ENCODE measurements at regions not wholly inside any gene's neighbourhood (a gene's known extent, or its start where the extent isn't known, plus 50 kb on each side); places are given as distances from the start of the nearest gene placed in this dataset.

DNA sequence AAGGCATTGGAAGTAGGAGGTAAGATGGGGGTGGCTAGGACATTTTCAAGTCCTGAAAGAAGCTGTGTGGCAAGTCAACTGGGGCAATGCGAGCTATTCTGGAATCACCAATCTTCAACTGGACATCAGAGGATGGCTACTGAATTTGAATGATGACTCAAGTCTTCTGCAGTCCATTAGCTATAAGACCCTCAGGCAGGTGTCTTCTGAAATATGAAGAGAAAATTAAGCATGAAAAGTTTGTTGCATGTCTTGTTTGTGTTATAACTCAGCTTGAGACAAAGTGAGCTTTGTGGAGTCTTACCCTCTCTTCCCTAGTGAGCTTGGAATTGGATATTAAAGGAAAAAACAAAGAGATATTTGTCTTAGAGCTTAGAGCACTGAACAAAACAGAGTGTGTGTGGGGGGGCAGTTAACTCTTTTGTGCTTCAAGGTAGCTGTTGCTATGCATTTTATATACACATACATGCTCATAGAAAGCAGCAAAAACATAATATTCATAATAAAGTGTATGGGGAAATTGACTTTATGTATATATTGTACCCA is 979.1 kb downstream of the MCTP2 start (continued):
- TF ChIP-seq, protein P1, sequence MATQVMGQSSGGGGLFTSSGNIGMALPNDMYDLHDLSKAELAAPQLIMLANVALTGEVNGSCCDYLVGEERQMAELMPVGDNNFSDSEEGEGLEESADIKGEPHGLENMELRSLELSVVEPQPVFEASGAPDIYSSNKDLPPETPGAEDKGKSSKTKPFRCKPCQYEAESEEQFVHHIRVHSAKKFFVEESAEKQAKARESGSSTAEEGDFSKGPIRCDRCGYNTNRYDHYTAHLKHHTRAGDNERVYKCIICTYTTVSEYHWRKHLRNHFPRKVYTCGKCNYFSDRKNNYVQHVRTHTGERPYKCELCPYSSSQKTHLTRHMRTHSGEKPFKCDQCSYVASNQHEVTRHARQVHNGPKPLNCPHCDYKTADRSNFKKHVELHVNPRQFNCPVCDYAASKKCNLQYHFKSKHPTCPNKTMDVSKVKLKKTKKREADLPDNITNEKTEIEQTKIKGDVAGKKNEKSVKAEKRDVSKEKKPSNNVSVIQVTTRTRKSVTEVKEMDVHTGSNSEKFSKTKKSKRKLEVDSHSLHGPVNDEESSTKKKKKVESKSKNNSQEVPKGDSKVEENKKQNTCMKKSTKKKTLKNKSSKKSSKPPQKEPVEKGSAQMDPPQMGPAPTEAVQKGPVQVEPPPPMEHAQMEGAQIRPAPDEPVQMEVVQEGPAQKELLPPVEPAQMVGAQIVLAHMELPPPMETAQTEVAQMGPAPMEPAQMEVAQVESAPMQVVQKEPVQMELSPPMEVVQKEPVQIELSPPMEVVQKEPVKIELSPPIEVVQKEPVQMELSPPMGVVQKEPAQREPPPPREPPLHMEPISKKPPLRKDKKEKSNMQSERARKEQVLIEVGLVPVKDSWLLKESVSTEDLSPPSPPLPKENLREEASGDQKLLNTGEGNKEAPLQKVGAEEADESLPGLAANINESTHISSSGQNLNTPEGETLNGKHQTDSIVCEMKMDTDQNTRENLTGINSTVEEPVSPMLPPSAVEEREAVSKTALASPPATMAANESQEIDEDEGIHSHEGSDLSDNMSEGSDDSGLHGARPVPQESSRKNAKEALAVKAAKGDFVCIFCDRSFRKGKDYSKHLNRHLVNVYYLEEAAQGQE (IDR thresholded peaks at IDR 0.05; ENCODE audit: unreplicated experiment) = no peak
- TF ChIP-seq EZH2phosphoT487 (IDR thresholded peaks at IDR 0.05; ENCODE audit: unreplicated experiment) = no peak
- no peak for TF ChIP-seq ZNF331 (CRISPR knock-in tag; IDR thresholded peaks at IDR 0.05; ENCODE audit: low read depth)
- TF ChIP-seq NANOG (IDR thresholded peaks at IDR 0.05; ENCODE audit: borderline replicate concordance) = no peak
- TF ChIP-seq CREB1 (CRISPR knock-in tag; IDR thresholded peaks at IDR 0.05; ENCODE audit: low read depth) = no peak
- TF ChIP-seq, protein P2, sequence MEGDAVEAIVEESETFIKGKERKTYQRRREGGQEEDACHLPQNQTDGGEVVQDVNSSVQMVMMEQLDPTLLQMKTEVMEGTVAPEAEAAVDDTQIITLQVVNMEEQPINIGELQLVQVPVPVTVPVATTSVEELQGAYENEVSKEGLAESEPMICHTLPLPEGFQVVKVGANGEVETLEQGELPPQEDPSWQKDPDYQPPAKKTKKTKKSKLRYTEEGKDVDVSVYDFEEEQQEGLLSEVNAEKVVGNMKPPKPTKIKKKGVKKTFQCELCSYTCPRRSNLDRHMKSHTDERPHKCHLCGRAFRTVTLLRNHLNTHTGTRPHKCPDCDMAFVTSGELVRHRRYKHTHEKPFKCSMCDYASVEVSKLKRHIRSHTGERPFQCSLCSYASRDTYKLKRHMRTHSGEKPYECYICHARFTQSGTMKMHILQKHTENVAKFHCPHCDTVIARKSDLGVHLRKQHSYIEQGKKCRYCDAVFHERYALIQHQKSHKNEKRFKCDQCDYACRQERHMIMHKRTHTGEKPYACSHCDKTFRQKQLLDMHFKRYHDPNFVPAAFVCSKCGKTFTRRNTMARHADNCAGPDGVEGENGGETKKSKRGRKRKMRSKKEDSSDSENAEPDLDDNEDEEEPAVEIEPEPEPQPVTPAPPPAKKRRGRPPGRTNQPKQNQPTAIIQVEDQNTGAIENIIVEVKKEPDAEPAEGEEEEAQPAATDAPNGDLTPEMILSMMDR (conservative IDR thresholded peaks at IDR 0.05; ENCODE audit: low read depth in 2 of 2) = no peak
- TF ChIP-seq STAT1 (IDR thresholded peaks at IDR 0.05; ENCODE audit: unreplicated experiment) = no peak
- no peak for TF ChIP-seq JUNB (IDR thresholded peaks at IDR 0.05; ENCODE audit: unreplicated experiment)
- TF ChIP-seq, protein P3, sequence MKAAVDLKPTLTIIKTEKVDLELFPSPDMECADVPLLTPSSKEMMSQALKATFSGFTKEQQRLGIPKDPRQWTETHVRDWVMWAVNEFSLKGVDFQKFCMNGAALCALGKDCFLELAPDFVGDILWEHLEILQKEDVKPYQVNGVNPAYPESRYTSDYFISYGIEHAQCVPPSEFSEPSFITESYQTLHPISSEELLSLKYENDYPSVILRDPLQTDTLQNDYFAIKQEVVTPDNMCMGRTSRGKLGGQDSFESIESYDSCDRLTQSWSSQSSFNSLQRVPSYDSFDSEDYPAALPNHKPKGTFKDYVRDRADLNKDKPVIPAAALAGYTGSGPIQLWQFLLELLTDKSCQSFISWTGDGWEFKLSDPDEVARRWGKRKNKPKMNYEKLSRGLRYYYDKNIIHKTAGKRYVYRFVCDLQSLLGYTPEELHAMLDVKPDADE (IDR thresholded peaks at IDR 0.05) = no peak

DNA sequence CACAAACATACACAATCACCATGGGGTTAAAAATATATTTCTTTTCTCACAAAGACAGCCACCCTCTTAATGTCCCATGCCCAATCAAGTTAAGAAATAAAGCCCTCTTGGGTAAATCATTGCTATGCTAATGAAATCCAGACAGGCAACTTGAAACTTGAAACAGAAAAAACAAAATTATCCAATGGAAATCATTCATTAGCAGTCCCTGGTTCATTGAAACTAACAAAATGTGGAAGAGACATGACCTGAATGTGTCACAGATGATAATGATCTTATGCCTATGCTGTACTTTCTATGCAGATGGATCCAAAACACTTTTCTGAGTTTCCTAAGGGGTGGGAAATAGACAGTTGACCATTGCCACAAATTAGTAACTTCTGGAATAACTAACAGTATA is 983.7 kb downstream of the MCTP2 start:
- Mint-ChIP-seq H3K9me3 (0 out of 3 replicates have a peak, but pooled peaks cover 5% of the 10 kb centered on the region), H3K4me1 (no peaks in the 10 kb centered on the region), H3K27ac (no peak overlapping the region), H3K27me3 (ENCODE audit: insufficient read depth, low read depth, poor library complexity) (no peaks in the 10 kb centered on the region), H3K4me3 (no peak overlapping the region), H3K36me3 (ENCODE audit: low read depth) (no peaks in the 10 kb centered on the region)
- no peaks in the 10 kb centered on the region for H3K36me3 ChIP-seq (ENCODE audit: insufficient read depth)
- H3K4me1 ChIP-seq (ENCODE audit: insufficient read depth) = no peaks in the 10 kb centered on the region
- H3K4me3 ChIP-seq = no peak overlapping the region
- H2AFZ ChIP-seq = no peak overlapping the region
- no peak for DNase-seq (ENCODE audit: low spot score)
- no peaks in the 10 kb centered on the region for H3K27me3 ChIP-seq (ENCODE audit: insufficient read depth)
- H3K27ac ChIP-seq (ENCODE audit: low read depth) = no peak overlapping the region
- H3F3A ChIP-seq (replicated peaks; ENCODE audit: low read depth) = no peaks in the 10 kb centered on the region
- no peak overlapping the region for H3K4me2 ChIP-seq
- H3K9me2 ChIP-seq (ENCODE audit: insufficient read depth) = peaks cover 5% of the 10 kb centered on the region; the same call in 1 of the 2 replicates
- H4K20me1 ChIP-seq (replicated peaks; ENCODE audit: insufficient read depth) = no peaks in the 10 kb centered on the region
- no peaks in the 10 kb centered on the region for H3K79me2 ChIP-seq (replicated peaks; ENCODE audit: insufficient read depth)
- TF ChIP-seq EZH2phosphoT487 (IDR thresholded peaks at IDR 0.05; ENCODE audit: unreplicated experiment) = no peak
- TF ChIP-seq ZNF331 (CRISPR knock-in tag; IDR thresholded peaks at IDR 0.05; ENCODE audit: low read depth) = no peak
- TF ChIP-seq EZH2 (IDR thresholded peaks at IDR 0.05; ENCODE audit: low read depth, unreplicated experiment) = no peak
- TF ChIP-seq JUNB (IDR thresholded peaks at IDR 0.05; ENCODE audit: unreplicated experiment) = no peak
- no peak for TF ChIP-seq ZNF114 (CRISPR knock-in tag; IDR thresholded peaks at IDR 0.05)
- TF ChIP-seq, protein P1 (IDR thresholded peaks at IDR 0.05; ENCODE audit: unreplicated experiment) = no peak
- TF ChIP-seq POLR2AphosphoS5 (IDR thresholded peaks at IDR 0.05; ENCODE audit: low read depth) = no peak
- no peak for ATAC-seq
